ENCODE measurements at regions not wholly inside any gene's neighbourhood (a gene's known extent, or its start where the extent isn't known, plus 50 kb on each side); places are given as distances from the start of the nearest gene placed in this dataset.
A peak's percentile ranks its signal among the peaks of the same experiment; 100 is the strongest.
"Not testable (repeated sequence)": the region's sequence is repeated elsewhere in the genome, so short reads cannot be mapped to it uniquely, and the experiment has no call there.

- no peak for DNase-seq (ENCODE audit: low read depth in 2 of 2)
Measured at GRCh38 chr7:32224276-32224675, 154.1 kb upstream of the PDE1C start.

- no peak for DNase-seq (ENCODE audit: low read depth in 2 of 2)
Measured at GRCh38 chr7:32223721-32224120, 153.5 kb upstream of the PDE1C start.

- no peak for DNase-seq (ENCODE audit: low read depth in 2 of 2)
Measured at GRCh38 chr7:32223071-32223650, 153.0 kb upstream of the PDE1C start.

- DNase-seq (ENCODE audit: low read depth in 2 of 2), result no peak
Measured at GRCh38 chr7:32222251-32222900, 152.2 kb upstream of the PDE1C start.

- no peak for DNase-seq (ENCODE audit: low read depth in 2 of 2)
Measured at GRCh38 chr7:32221736-32222135, 151.5 kb upstream of the PDE1C start.

- no peak for DNase-seq (ENCODE audit: low read depth in 2 of 2)
Measured at GRCh38 chr7:32221056-32221455, 150.8 kb upstream of the PDE1C start.

- not testable (repeated sequence) for DNase-seq (ENCODE audit: low read depth in 2 of 2)
Measured at GRCh38 chr7:32219831-32220230, 149.6 kb upstream of the PDE1C start.

- DNase-seq (ENCODE audit: low read depth in 2 of 2), result no peak
Measured at GRCh38 chr7:32219416-32219815, 149.2 kb upstream of the PDE1C start.

GRCh38 chr7:32218741-32219288 lies 148.6 kb upstream of the PDE1C start:
- no peak for DNase-seq (ENCODE audit: low read depth in 2 of 2)

GRCh38 chr7:32218154-32218467 lies 147.9 kb upstream of the PDE1C start:
- DNase-seq (ENCODE audit: low read depth in 2 of 2), result no peak

- no peak for DNase-seq (ENCODE audit: low read depth in 2 of 2)
Measured at GRCh38 chr7:32217341-32218153, 147.3 kb upstream of the PDE1C start.

GRCh38 chr7:32216759-32217158 lies 146.6 kb upstream of the PDE1C start:
- DNase-seq (ENCODE audit: low read depth in 2 of 2), result no peak

- DNase-seq (ENCODE audit: low read depth in 2 of 2), result no peak
Measured at GRCh38 chr7:32215697-32216096, 145.5 kb upstream of the PDE1C start.

GRCh38 chr7:32214913-32215312 lies 144.7 kb upstream of the PDE1C start:
- no peak for DNase-seq (ENCODE audit: low read depth in 2 of 2)

GRCh38 chr7:32212321-32212720 lies 142.1 kb upstream of the PDE1C start:
- DNase-seq (ENCODE audit: low read depth in 2 of 2), result no peak

- no peak for DNase-seq (ENCODE audit: low read depth in 2 of 2)
Measured at GRCh38 chr7:32206987-32207386, 136.8 kb upstream of the PDE1C start.

GRCh38 chr7:32206488-32206887 lies 136.3 kb upstream of the PDE1C start:
- no peak for DNase-seq (ENCODE audit: low read depth in 2 of 2)

- DNase-seq (ENCODE audit: low read depth in 2 of 2), result not testable (repeated sequence)
Measured at GRCh38 chr7:32205298-32205824, 135.2 kb upstream of the PDE1C start.

GRCh38 chr7:32204361-32205018 lies 134.3 kb upstream of the PDE1C start:
- DNase-seq (ENCODE audit: low read depth in 2 of 2), result peak; percentile 37 to 40

GRCh38 chr7:32200646-32201045 lies 130.4 kb upstream of the PDE1C start:
- no peak for DNase-seq (ENCODE audit: low read depth in 2 of 2)

- no peak for DNase-seq (ENCODE audit: low read depth in 2 of 2)
Measured at GRCh38 chr7:32194537-32194936, 124.3 kb upstream of the PDE1C start.

- DNase-seq (ENCODE audit: low read depth in 2 of 2), result no peak
Measured at GRCh38 chr7:32191305-32191704, 121.1 kb upstream of the PDE1C start.

All from fibroblast of skin of left biceps (primary cell).